IMR-90 (cell line): ENCODE measurements at regions not wholly inside any gene's neighbourhood (a gene's known extent, or its start where the extent isn't known, plus 50 kb on each side); places are given as distances from the start of the nearest gene placed in this dataset.

ENCODE experiments used
- ATAC-seq: fragments of 200-7000 bp; cut with Tn5 transposase; 2 replicates; pipeline ENCODE4 v1.9.1; 2020; ENCODE audit warnings: low read depth, mild to moderate bottlenecking, moderate library complexity
- BruUV-seq: library from RNA; stranded (reverse); fragments of 400-500 nt; replicated peaks from 2 replicates; lab custom pipeline; 2021; lab: Mats Ljungman, UMichigan
- CTCF ChIA-PET: fragments of 300-600 bp; formaldehyde crosslinking; extraction: SDS; loops from one replicate; lab custom pipeline; 2021; ENCODE audit warnings: antibody characterized with exemption; lab: Yijun Ruan, JAX
- POLR2A ChIA-PET: fragments of 300-600 bp; sonication (Branson Sonifier 250); formaldehyde crosslinking; loops from one replicate; lab custom pipeline; 2022; ENCODE audit warnings: antibody characterized with exemption; ENCODE audit not compliant: unreplicated experiment; lab: Charles Lee
- DNase-seq: peaks from one replicate; pipeline ENCODE4 v3.0.0; 2013
- H2AFZ ChIP-seq: replicated peaks from 2 replicates; pipeline ENCODE3; 2013; ENCODE audit warnings: low read length, mild to moderate bottlenecking; ENCODE audit not compliant: poor library complexity
- H2AK5ac ChIP-seq: 2 replicates; pipeline ENCODE4 v1.6.1; 2013; ENCODE audit warnings: low read depth, low read length, inconsistent platforms
- H2AK9ac ChIP-seq: replicated peaks from 2 replicates; pipeline ENCODE3; 2013; ENCODE audit warnings: mild to moderate bottlenecking, low read depth, low read length, moderate library complexity; ENCODE audit not compliant: poor library complexity
- H2BK120ac ChIP-seq: 2 replicates; pipeline ENCODE4 v1.6.1; 2013; ENCODE audit warnings: low read depth, low read length, inconsistent platforms
- H2BK15ac ChIP-seq: 3 replicates; pipeline ENCODE4 v1.6.1; 2013; ENCODE audit warnings: low read depth, low read length, inconsistent platforms
- H2BK20ac ChIP-seq: 2 replicates; pipeline ENCODE4 v1.6.1; 2013; ENCODE audit warnings: low read depth, mild to moderate bottlenecking, inconsistent platforms, low read length, moderate library complexity
- H2BK5ac ChIP-seq: 2 replicates; pipeline ENCODE4 v1.6.1; 2013; ENCODE audit warnings: mild to moderate bottlenecking, low read depth, low read length, inconsistent platforms; ENCODE audit not compliant: poor library complexity, severe bottlenecking
- H3K14ac ChIP-seq: replicated peaks from 2 replicates; pipeline ENCODE4 v1.6.1; 2013; ENCODE audit warnings: low read depth, low read length, inconsistent platforms
- H3K18ac ChIP-seq: 2 replicates; pipeline ENCODE4 v1.6.1; 2013; ENCODE audit warnings: low read depth, low read length, control low read depth
- H3K23ac ChIP-seq: 2 replicates; pipeline ENCODE4 v1.6.1; 2013; ENCODE audit warnings: low read depth, low read length, inconsistent platforms
- H3K27ac ChIP-seq: 2 replicates; pipeline ENCODE4 v1.5.1; 2013; ENCODE audit warnings: mild to moderate bottlenecking, control low read depth, low read length; ENCODE audit not compliant: insufficient read depth
- H3K27me3 ChIP-seq: 2 replicates; pipeline ENCODE4 v1.6.1; 2013; ENCODE audit warnings: low read length; ENCODE audit not compliant: control insufficient read depth, insufficient read depth
- H3K36me3 ChIP-seq: 2 replicates; pipeline ENCODE4 v1.6.1; 2013; ENCODE audit warnings: low read length, mixed read lengths; ENCODE audit not compliant: control insufficient read depth, insufficient read depth
- H3K4ac ChIP-seq: 2 replicates; pipeline ENCODE4 v1.6.1; 2013; ENCODE audit warnings: low read depth, low read length, inconsistent platforms
- H3K4me1 ChIP-seq: 2 replicates; pipeline ENCODE4 v1.6.1; 2013; ENCODE audit warnings: low read length, mixed read lengths; ENCODE audit not compliant: control insufficient read depth, insufficient read depth
- H3K4me2 ChIP-seq: 2 replicates; pipeline ENCODE4 v1.6.1; 2013; ENCODE audit warnings: low read depth, mild to moderate bottlenecking, control low read depth, low read length, moderate library complexity
- H3K4me3 ChIP-seq: 2 replicates; pipeline ENCODE4 v1.5.1; 2013; ENCODE audit warnings: low read depth, mild to moderate bottlenecking, control low read depth, low read length, moderate library complexity; ENCODE audit not compliant: insufficient read depth
- H3K56ac ChIP-seq: 2 replicates; pipeline ENCODE4 v1.6.1; 2013; ENCODE audit warnings: low read length, inconsistent platforms; ENCODE audit not compliant: insufficient read depth; ENCODE audit errors: extremely low read depth
- H3K79me1 ChIP-seq, 2 experiments: 2 replicates each; pipeline ENCODE4 v1.6.1; 2013; ENCODE audit warnings: low read length in 2 of 2, inconsistent platforms in 1 of 2, low read depth in 1 of 2
- H3K9ac ChIP-seq: 2 replicates; pipeline ENCODE4 v1.6.1; 2013; ENCODE audit warnings: low read depth, low read length, control low read depth
- H3K9me1 ChIP-seq: 2 replicates; pipeline ENCODE4 v1.6.1; 2013; ENCODE audit warnings: low read length, inconsistent platforms; ENCODE audit not compliant: insufficient read depth
- H3K9me3 ChIP-seq: 2 replicates; pipeline ENCODE4 v1.6.1; 2013; ENCODE audit warnings: low read length; ENCODE audit not compliant: control insufficient read depth, insufficient read depth
- H4K20me1 ChIP-seq: 2 replicates; pipeline ENCODE4 v1.6.1; 2013; ENCODE audit warnings: low read length, inconsistent platforms; ENCODE audit not compliant: insufficient read depth
- H4K5ac ChIP-seq: 2 replicates; pipeline ENCODE4 v1.6.1; 2013; ENCODE audit warnings: mild to moderate bottlenecking, low read depth, low read length, control low read depth
- H4K8ac ChIP-seq, 2 experiments: 2 replicates each; pipeline ENCODE4 v1.6.1; 2013; ENCODE audit warnings: low read depth in 2 of 2, low read length in 2 of 2, control low read depth in 1 of 2, inconsistent platforms in 1 of 2
- H4K91ac ChIP-seq: 2 replicates; pipeline ENCODE4 v1.6.1; 2013; ENCODE audit warnings: low read depth, low read length, inconsistent platforms; ENCODE audit not compliant: insufficient read depth
- BHLHE40 ChIP-seq: fragments of 150-350 bp; IDR thresholded peaks from 2 replicates; pipeline ENCODE4 v1.6.1; 2016; ENCODE audit warnings: mild to moderate bottlenecking, low read depth, low read length
- CHD1 ChIP-seq: IDR thresholded peaks from 2 replicates; pipeline ENCODE4 v1.6.1; 2012; ENCODE audit warnings: low read depth, low read length, improper control_type of control experiment
- FOS ChIP-seq: fragments of 150-350 bp; IDR thresholded peaks from 2 replicates; pipeline ENCODE4 v1.6.1; 2016; ENCODE audit warnings: low read depth, low read length
- MXI1 ChIP-seq: IDR thresholded peaks from 2 replicates; pipeline ENCODE4 v1.6.1; 2012; ENCODE audit warnings: low read depth, mild to moderate bottlenecking, low read length, moderate library complexity, borderline replicate concordance
- NFE2L2 ChIP-seq: fragments of 150-350 bp; IDR thresholded peaks from 2 replicates; pipeline ENCODE4 v1.6.1; 2016; ENCODE audit warnings: low read depth, mild to moderate bottlenecking, low read length
- RAD21 ChIP-seq: IDR thresholded peaks from 2 replicates; pipeline ENCODE4 v1.6.1; 2012; ENCODE audit warnings: low read length, improper control_type of control experiment
- RCOR1 ChIP-seq: IDR thresholded peaks from 2 replicates; pipeline ENCODE4 v1.6.1; 2012; ENCODE audit warnings: mild to moderate bottlenecking, low read length, improper control_type of control experiment; ENCODE audit not compliant: insufficient replicate concordance
- RFX5 ChIP-seq: IDR thresholded peaks from 2 replicates; pipeline ENCODE4 v1.8.0; 2012; ENCODE audit warnings: low read depth, mild to moderate bottlenecking, low read length, moderate library complexity
- USF2 ChIP-seq: fragments of 150-350 bp; IDR thresholded peaks from 2 replicates; pipeline ENCODE4 v1.6.1; 2017; ENCODE audit warnings: mild to moderate bottlenecking, antibody characterized with exemption, low read length, low read depth
- WGBS, 2 experiments: methylation state at CpG; one replicate each; pipeline versions ENCODE4 v1.1.5 to v1.1.7; 2013; ENCODE audit warnings: missing lambda C conversion rate in 2 of 2; ENCODE audit not compliant: insufficient read length in 1 of 2; ENCODE audit errors: extremely low coverage in 2 of 2; 5-methylcytosine and 5-hydroxymethylcytosine counted together
- dilution Hi-C: fragments of 300-500 bp; cut with HindIII; formaldehyde crosslinking; loops from one replicate; pipeline ENCODE4 v1.14.3; 2018; ENCODE audit warnings: low sequenced_read_pairs; ENCODE audit not compliant: unreplicated experiment
- in situ Hi-C: fragments of 300-500 bp; cut with MboI; formaldehyde crosslinking; loops from 3 replicates; pipeline ENCODE4 v1.14.3; 2019; ENCODE audit warnings: low sequenced_read_pairs, inconsistent platforms, mixed read lengths
- intact Hi-C: fragments of 100-400 bp; cut with micrococcal nuclease; formaldehyde crosslinking; loops from 2 replicates; pipeline ENCODE4 v1.10.0; 2022

- DNase-seq (no peak), ATAC-seq (no peak)
- Histone ChIP-seq H3K23ac (no peak overlapping the region), H3K9me3 (no peaks in the 10 kb centered on the region; the same call in 1 of the 2 replicates), H2BK5ac (no peak overlapping the region), H3K4ac (no peak overlapping the region), H3K4me1 (no peaks in the 10 kb centered on the region), H3K27ac (no peak overlapping the region), H3K18ac (no peak overlapping the region), H2BK15ac (no peak overlapping the region), H4K5ac (no peak overlapping the region), H3K14ac (no peak overlapping the region), H4K8ac (no peak overlapping the region), H2AK9ac (no peak overlapping the region), H2BK20ac (no peak overlapping the region), H3K9me1 (no peaks in the 10 kb centered on the region), H2AK5ac (no peak overlapping the region), H3K4me2 (no peak overlapping the region), H2AFZ (no peak overlapping the region), H2BK120ac (no peak overlapping the region), H4K20me1 (no peaks in the 10 kb centered on the region), H3K27me3 (no peaks in the 10 kb centered on the region), H3K56ac (no peak overlapping the region), H3K4me3 (no peak overlapping the region), H4K91ac (no peak overlapping the region), H3K9ac (no peak overlapping the region), H3K79me1 (no peaks in the 10 kb centered on the region), H3K36me3 (no peaks in the 10 kb centered on the region)
- no TSS peak for BruUV-seq
- ChIA-PET POLR2A (no interaction called here), CTCF (interaction anchor here (0.6 to 0.7 kb wide), 2 partner anchors 55 to 296 kb away, joined by 4 read pairs; no protein-coding TSS in a partner anchor)
- no peak for TF ChIP-seq RCOR1
- TF ChIP-seq RFX5 = no peak
- no peak for TF ChIP-seq RAD21
- no peak for TF ChIP-seq NFE2L2
- no peak for TF ChIP-seq FOS
- TF ChIP-seq BHLHE40 = no peak
- no peak for TF ChIP-seq USF2
- no peak for TF ChIP-seq MXI1
- TF ChIP-seq CHD1 = no peak
- intact Hi-C loops (no loop called here), dilution Hi-C loops (no loop called here), in situ Hi-C loops (no loop called here)
- WGBS, 2 experiments = no CpG with 5 or more reads among the region's 6 CpGs
These were observed 96.2 kb downstream of the NPTX2 start for GRCh38 chr7:98713165-98713810.
